Esophagus squamous epithelium (tissue), 4 donors: ENCODE measurements at regions not wholly inside any gene's neighbourhood (a gene's known extent, or its start where the extent isn't known, plus 50 kb on each side); places are given as distances from the start of the nearest gene placed in this dataset.

Source experiments
- POLR2A ChIP-seq, 4 donors: fragments of 450-650 bp; IDR thresholded peaks; one replicate each; pipeline ENCODE4 v1.6.1; 2017; ENCODE audit warnings: antibody characterized with exemption in 4 of 4, mild to moderate bottlenecking in 4 of 4, moderate library complexity in 3 of 4
- TF ChIP-seq, protein P1 (sequence below), 6 experiments: fragments of 450-650 bp in 4 of 6; fragments of 200-600 bp in 2 of 6; sonication (generic) in 2 of 6; IDR thresholded peaks; one replicate each; pipeline ENCODE4 v1.5.1; 2016 to 2019; ENCODE audit warnings: antibody characterized with exemption in 6 of 6, mild to moderate bottlenecking in 4 of 6, moderate library complexity in 4 of 6

DNA sequence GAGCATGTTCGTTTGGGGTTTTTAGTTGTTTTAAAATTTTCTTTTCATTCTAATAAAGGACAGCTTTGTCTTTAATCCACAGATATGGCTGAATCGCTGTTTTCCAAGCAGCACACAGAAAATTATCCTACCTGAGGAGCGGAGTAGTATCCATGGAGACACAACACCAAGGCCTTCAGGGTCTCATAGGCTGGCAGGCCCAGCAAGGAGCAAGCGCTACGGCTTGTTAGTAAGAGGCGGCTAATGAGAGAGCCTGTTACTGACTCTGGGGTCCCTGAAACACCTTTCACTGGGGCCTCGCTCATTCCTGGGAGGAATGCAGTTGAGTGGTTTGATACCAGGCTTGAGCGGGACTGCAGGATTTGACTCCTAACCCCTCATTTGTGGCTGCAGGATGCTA is 303.8 kb upstream of the CDH4 start:
- TF ChIP-seq POLR2A (IDR thresholded peaks at IDR 0.05), result no peak
- TF ChIP-seq, protein P1, sequence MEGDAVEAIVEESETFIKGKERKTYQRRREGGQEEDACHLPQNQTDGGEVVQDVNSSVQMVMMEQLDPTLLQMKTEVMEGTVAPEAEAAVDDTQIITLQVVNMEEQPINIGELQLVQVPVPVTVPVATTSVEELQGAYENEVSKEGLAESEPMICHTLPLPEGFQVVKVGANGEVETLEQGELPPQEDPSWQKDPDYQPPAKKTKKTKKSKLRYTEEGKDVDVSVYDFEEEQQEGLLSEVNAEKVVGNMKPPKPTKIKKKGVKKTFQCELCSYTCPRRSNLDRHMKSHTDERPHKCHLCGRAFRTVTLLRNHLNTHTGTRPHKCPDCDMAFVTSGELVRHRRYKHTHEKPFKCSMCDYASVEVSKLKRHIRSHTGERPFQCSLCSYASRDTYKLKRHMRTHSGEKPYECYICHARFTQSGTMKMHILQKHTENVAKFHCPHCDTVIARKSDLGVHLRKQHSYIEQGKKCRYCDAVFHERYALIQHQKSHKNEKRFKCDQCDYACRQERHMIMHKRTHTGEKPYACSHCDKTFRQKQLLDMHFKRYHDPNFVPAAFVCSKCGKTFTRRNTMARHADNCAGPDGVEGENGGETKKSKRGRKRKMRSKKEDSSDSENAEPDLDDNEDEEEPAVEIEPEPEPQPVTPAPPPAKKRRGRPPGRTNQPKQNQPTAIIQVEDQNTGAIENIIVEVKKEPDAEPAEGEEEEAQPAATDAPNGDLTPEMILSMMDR (IDR thresholded peaks at IDR 0.05), result no peak
